HS-27A (cell line): ENCODE measurements at regions not wholly inside any gene's neighbourhood (a gene's known extent, or its start where the extent isn't known, plus 50 kb on each side); places are given as distances from the start of the nearest gene placed in this dataset.
A peak's percentile ranks its signal among the peaks of the same experiment; 100 is the strongest.
"Not testable (repeated sequence)": the region's sequence is repeated elsewhere in the genome, so short reads cannot be mapped to it uniquely, and the experiment has no call there.

Source experiments
- DNase-seq: peaks from one replicate; pipeline ENCODE4 v3.0.0-alpha.2; 2012; ENCODE audit warnings: low read depth, missing footprints

GRCh38 chr3:87581240-87581639 lies 304.9 kb upstream of the POU1F1 start:
- no peak for DNase-seq

GRCh38 chr3:87576752-87577151 lies 300.4 kb upstream of the POU1F1 start:
- DNase-seq: no peak

GRCh38 chr3:87575550-87575949 lies 299.2 kb upstream of the POU1F1 start:
- DNase-seq: no peak

- DNase-seq: no peak
Observed at GRCh38 chr3:87568331-87568730, 291.9 kb upstream of the POU1F1 start.

GRCh38 chr3:87564438-87564837 lies 288.1 kb upstream of the POU1F1 start:
- no peak for DNase-seq

- no peak for DNase-seq
Observed at GRCh38 chr3:87563712-87564111, 287.3 kb upstream of the POU1F1 start.

- no peak for DNase-seq
Observed at GRCh38 chr3:87558492-87558891, 282.1 kb upstream of the POU1F1 start.

- DNase-seq: no peak
Observed at GRCh38 chr3:87555290-87555689, 278.9 kb upstream of the POU1F1 start.

GRCh38 chr3:87553058-87553457 lies 276.7 kb upstream of the POU1F1 start:
- no peak for DNase-seq

GRCh38 chr3:87550892-87551291 lies 274.5 kb upstream of the POU1F1 start:
- no peak for DNase-seq

GRCh38 chr3:87549208-87549607 lies 272.8 kb upstream of the POU1F1 start:
- DNase-seq: no peak

GRCh38 chr3:87548271-87548670 lies 271.9 kb upstream of the POU1F1 start:
- DNase-seq: no peak

- DNase-seq: no peak
Observed at GRCh38 chr3:87546216-87546615, 269.8 kb upstream of the POU1F1 start.

- not testable (repeated sequence) for DNase-seq
Observed at GRCh38 chr3:87543408-87543807, 267.0 kb upstream of the POU1F1 start.

- DNase-seq: no peak
Observed at GRCh38 chr3:87541723-87542122, 265.3 kb upstream of the POU1F1 start.

GRCh38 chr3:87538722-87539121 lies 262.3 kb upstream of the POU1F1 start:
- DNase-seq: not testable (repeated sequence)

GRCh38 chr3:87509401-87509800 lies 233.0 kb upstream of the POU1F1 start:
- no peak for DNase-seq

- DNase-seq: no peak
Observed at GRCh38 chr3:87508921-87509320, 232.5 kb upstream of the POU1F1 start.

- no peak for DNase-seq
Observed at GRCh38 chr3:87507753-87508152, 231.4 kb upstream of the POU1F1 start.

- peak; percentile 79 for DNase-seq
Observed at GRCh38 chr3:87503900-87504498, 227.6 kb upstream of the POU1F1 start.

GRCh38 chr3:87501076-87501475 lies 224.7 kb upstream of the POU1F1 start:
- DNase-seq: no peak

GRCh38 chr3:87498358-87499080 lies 222.1 kb upstream of the POU1F1 start:
- no peak for DNase-seq

GRCh38 chr3:87495938-87496337 lies 219.6 kb upstream of the POU1F1 start:
- DNase-seq: no peak

GRCh38 chr3:87494264-87494663 lies 217.9 kb upstream of the POU1F1 start:
- no peak for DNase-seq
